ENCODE measurements at regions not wholly inside any gene's neighbourhood (a gene's known extent, or its start where the extent isn't known, plus 50 kb on each side); places are given as distances from the start of the nearest gene placed in this dataset.
"Not testable (repeated sequence)": the region's sequence is repeated elsewhere in the genome, so short reads cannot be mapped to it uniquely, and the experiment has no call there.

DNA sequence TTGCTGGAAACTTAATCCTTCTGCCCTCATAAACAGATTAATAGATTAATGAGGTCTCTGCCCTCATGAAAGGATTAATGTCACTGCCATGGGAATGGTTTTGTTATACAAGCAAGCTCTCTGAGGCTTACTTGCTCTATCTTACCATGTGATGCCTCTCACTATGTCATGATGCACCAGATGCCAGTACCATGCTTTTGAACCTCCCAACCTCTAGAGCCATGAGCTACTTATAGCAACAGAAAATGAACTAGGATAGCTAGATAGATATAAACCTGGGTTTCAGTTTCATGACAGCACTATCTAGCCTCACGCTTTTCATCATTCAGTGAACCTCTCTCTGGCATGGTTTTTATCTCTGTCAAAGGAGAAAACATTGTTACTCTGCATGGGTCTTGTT lies 371.6 kb upstream of the LRP1B start:
- Histone ChIP-seq H3K27ac (no peak overlapping the region), H3K36me3 (no peaks in the 10 kb centered on the region), H3K9me3 (no peaks in the 10 kb centered on the region), H3K4me1 (no peaks in the 10 kb centered on the region), H3K4me3 (no peak overlapping the region), H3K27me3 (no peaks in the 10 kb centered on the region)
- in situ Hi-C loops (cut with MboI; ENCODE audit: low sequenced_read_pairs in 4 of 4): no loop called here
- intact Hi-C loops (cut with DNase I; ENCODE audit: low total_unique reads): no loop called here
- no peak for ATAC-seq
- TF ChIP-seq, protein P1, sequence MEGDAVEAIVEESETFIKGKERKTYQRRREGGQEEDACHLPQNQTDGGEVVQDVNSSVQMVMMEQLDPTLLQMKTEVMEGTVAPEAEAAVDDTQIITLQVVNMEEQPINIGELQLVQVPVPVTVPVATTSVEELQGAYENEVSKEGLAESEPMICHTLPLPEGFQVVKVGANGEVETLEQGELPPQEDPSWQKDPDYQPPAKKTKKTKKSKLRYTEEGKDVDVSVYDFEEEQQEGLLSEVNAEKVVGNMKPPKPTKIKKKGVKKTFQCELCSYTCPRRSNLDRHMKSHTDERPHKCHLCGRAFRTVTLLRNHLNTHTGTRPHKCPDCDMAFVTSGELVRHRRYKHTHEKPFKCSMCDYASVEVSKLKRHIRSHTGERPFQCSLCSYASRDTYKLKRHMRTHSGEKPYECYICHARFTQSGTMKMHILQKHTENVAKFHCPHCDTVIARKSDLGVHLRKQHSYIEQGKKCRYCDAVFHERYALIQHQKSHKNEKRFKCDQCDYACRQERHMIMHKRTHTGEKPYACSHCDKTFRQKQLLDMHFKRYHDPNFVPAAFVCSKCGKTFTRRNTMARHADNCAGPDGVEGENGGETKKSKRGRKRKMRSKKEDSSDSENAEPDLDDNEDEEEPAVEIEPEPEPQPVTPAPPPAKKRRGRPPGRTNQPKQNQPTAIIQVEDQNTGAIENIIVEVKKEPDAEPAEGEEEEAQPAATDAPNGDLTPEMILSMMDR (IDR thresholded peaks at IDR 0.05 in 4 of 5, conservative IDR thresholded peaks at IDR 0.05 in 1 of 5): no peak
- TF ChIP-seq POLR2A (IDR thresholded peaks at IDR 0.05): no peak
- no peak for DNase-seq

GRCh38 chr2:142495141-142495540 lies 364.3 kb upstream of the LRP1B start:
- Histone ChIP-seq H3K27ac (no peak overlapping the region), H3K36me3 (no peaks in the 10 kb centered on the region), H3K4me1 (no peaks in the 10 kb centered on the region), H3K9me3 (no peaks in the 10 kb centered on the region), H3K27me3 (no peaks in the 10 kb centered on the region), H3K4me3 (no peak overlapping the region)
- intact Hi-C loops (cut with DNase I; ENCODE audit: low total_unique reads) (no loop called here), in situ Hi-C loops (cut with MboI; ENCODE audit: low sequenced_read_pairs in 4 of 4) (no loop called here)
- ATAC-seq (no peak), DNase-seq (no peak)
- TF ChIP-seq POLR2A (IDR thresholded peaks at IDR 0.05): no peak
- TF ChIP-seq, protein P1 (IDR thresholded peaks at IDR 0.05 in 4 of 5, conservative IDR thresholded peaks at IDR 0.05 in 1 of 5): no peak

DNA sequence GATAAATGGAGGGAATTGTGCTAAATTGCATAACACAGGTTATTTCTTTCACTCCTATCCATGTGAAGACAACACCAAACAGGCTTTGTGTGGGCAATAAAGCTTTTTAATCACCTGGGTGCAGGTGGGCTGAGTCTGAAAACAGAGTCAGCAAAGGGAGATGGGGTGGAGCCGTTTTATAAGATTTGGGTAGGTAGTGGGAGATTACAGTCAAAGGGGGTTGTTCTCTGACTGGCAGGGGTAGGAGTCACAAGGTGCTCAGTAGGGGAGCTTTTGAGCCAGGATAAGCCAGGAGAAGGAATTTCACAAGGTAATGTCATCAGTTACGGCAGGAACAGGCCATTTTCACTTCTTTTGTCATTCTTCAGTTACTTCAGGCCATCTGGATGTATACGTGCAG lies 358.8 kb upstream of the LRP1B start:
- ATAC-seq; H3K9me3 ChIP-seq; intact Hi-C loops (cut with DNase I; ENCODE audit: low total_unique reads); H3K4me1 ChIP-seq; H3K36me3 ChIP-seq; H3K27me3 ChIP-seq; H3K27ac ChIP-seq; in situ Hi-C loops (cut with MboI; ENCODE audit: low sequenced_read_pairs in 4 of 4); H3K4me3 ChIP-seq; DNase-seq: not testable (repeated sequence)

DNA sequence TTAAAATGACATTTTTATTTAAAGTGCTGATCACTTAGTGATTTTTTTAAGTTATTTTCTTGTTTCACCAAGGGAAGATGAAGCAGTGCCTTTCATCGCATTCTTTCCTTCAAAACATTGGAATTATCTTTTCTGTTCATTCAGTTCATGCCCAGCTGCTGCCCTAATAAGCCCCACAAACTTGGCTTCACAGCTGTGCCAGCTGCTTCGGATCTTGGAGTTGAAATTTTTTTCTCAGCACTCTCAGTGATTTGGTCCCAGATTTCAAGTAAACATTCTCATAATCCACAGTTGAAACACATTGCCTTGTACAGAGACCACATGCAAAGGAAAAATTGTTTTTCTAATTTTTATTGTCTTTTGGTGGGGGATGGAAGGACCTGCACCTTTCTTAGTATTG lies 353.3 kb upstream of the LRP1B start:
- H3K27ac ChIP-seq: no peak overlapping the region
- no peaks in the 10 kb centered on the region for H3K4me1 ChIP-seq
- no peaks in the 10 kb centered on the region for H3K36me3 ChIP-seq
- H3K9me3 ChIP-seq: no peaks in the 10 kb centered on the region
- no peaks in the 10 kb centered on the region for H3K27me3 ChIP-seq
- in situ Hi-C loops (cut with MboI; ENCODE audit: low sequenced_read_pairs in 4 of 4): no loop called here
- ATAC-seq (no peak), DNase-seq (no peak)
- intact Hi-C loops (cut with DNase I; ENCODE audit: low total_unique reads): no loop called here
- no peak overlapping the region for H3K4me3 ChIP-seq
- no peak for TF ChIP-seq POLR2A (IDR thresholded peaks at IDR 0.05)
- TF ChIP-seq, protein P1 (IDR thresholded peaks at IDR 0.05 in 4 of 5, conservative IDR thresholded peaks at IDR 0.05 in 1 of 5): no peak

DNA sequence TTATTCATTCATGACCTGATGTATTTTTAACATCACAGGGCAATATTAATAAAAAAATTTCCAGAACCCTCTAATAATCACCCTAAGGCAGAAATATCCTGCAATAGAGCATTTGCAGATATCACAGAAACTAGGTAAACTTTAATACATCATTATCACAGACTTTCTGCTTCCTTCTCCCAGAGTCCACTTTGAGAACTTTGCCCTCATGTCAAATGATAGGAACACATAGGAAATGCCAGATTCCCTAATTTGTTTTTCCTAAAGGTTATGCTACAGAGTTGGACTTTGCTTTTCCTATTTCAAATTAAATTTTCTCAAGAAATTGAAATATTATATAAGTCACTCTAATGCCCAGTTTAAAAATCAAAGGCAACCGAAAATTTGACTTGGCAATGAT lies 352.8 kb upstream of the LRP1B start:
- in situ Hi-C loops (cut with MboI; ENCODE audit: low sequenced_read_pairs in 4 of 4) (no loop called here), intact Hi-C loops (cut with DNase I; ENCODE audit: low total_unique reads) (no loop called here)
- Histone ChIP-seq H3K4me1 (no peaks in the 10 kb centered on the region), H3K36me3 (no peaks in the 10 kb centered on the region), H3K27me3 (no peaks in the 10 kb centered on the region), H3K4me3 (no peak overlapping the region), H3K9me3 (no peaks in the 10 kb centered on the region), H3K27ac (no peak overlapping the region)
- ATAC-seq (no peak), DNase-seq (no peak)
- TF ChIP-seq, protein P1 (IDR thresholded peaks at IDR 0.05 in 4 of 5, conservative IDR thresholded peaks at IDR 0.05 in 1 of 5): no peak
- TF ChIP-seq POLR2A (IDR thresholded peaks at IDR 0.05): no peak

All from gastrocnemius medialis (tissue), 4 donors.